K562 (cell line): ENCODE measurements at regions not wholly inside any gene's neighbourhood (a gene's known extent, or its start where the extent isn't known, plus 50 kb on each side); places are given as distances from the start of the nearest gene placed in this dataset.

Experiments used
- FIP1L1 ChIP-seq: fragments of 200-400 bp; formaldehyde crosslinking; IDR thresholded peaks from 2 replicates; pipeline ENCODE4 v1.6.1; 2018; ENCODE audit warnings: mild to moderate bottlenecking, low read depth, low read length; ENCODE audit not compliant: poor library complexity, severe bottlenecking
- KLF16 ChIP-seq: IDR thresholded peaks from 2 replicates; pipeline ENCODE4 v1.6.1; 2016; ENCODE audit warnings: antibody characterized with exemption
- POLR2AphosphoS5 ChIP-seq: IDR thresholded peaks from 2 replicates; pipeline ENCODE4 v1.6.1; 2011; ENCODE audit warnings: mild to moderate bottlenecking, low read depth, low read length, moderate library complexity; ENCODE audit not compliant: control insufficient read depth, insufficient read depth
- ZBTB8A ChIP-seq: fragments of 450-650 bp; IDR thresholded peaks from 2 replicates; pipeline ENCODE4 v1.6.1; 2018; ENCODE audit warnings: mild to moderate bottlenecking, moderate library complexity; ENCODE audit not compliant: partially characterized antibody

DNA sequence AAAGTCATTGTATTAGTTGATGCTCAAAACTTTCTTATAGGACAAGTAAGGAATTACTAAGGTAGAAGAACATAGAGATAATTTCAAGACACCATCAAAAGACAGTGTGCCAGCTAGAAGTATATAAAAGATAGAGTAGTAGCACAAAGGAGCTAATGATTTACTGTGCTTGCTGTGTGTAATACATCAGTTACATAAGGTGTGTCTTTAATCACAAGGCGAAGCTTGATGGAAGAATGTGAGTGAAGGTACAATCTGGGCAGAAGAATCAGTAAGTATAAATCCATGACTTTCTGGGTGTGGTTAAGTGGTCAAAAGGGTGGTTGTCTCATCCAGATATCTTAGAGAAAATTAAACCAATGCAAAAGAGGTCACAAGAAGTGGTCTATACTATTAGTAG lies 95.1 kb upstream of the BOD1L1 start:
- TF ChIP-seq FIP1L1 (no peak), KLF16 (no peak), POLR2AphosphoS5 (no peak), ZBTB8A (no peak)
